GM12878 (cell line): ENCODE measurements at regions not wholly inside any gene's neighbourhood (a gene's known extent, or its start where the extent isn't known, plus 50 kb on each side); places are given as distances from the start of the nearest gene placed in this dataset.

Experiments used
- ATAC-seq: fragments of 200-7000 bp; cut with Tn5 transposase; 3 replicates; pipeline ENCODE4 v1.9.1; 2020; ENCODE audit warnings: mild to moderate bottlenecking, moderate library complexity
- BruUV-seq: library from RNA; stranded (reverse); fragments of 400-500 nt; replicated peaks from 2 replicates; lab custom pipeline; 2021; lab: Mats Ljungman, UMichigan
- CTCF ChIA-PET: fragments of 300-600 bp; sonication (Branson Sonifier 250); formaldehyde crosslinking; extraction: SDS; loops from one replicate; lab custom pipeline; 2021; ENCODE audit warnings: inconsistent platforms; lab: Yijun Ruan, JAX
- POLR2A ChIA-PET: fragments of 350-600 bp; formaldehyde crosslinking; extraction: SDS; loops from one replicate; lab custom pipeline; 2021; ENCODE audit warnings: inconsistent platforms; lab: Charles Lee
- RAD21 ChIA-PET: fragments of 300-600 bp; sonication (Branson Sonifier 250); formaldehyde crosslinking; loops from one replicate; lab custom pipeline; 2023; ENCODE audit warnings: antibody characterized with exemption; ENCODE audit not compliant: unreplicated experiment; lab: Charles Lee
- SMC1A ChIA-PET: fragments of 300-600 bp; sonication (Branson Sonifier 250); formaldehyde crosslinking; loops from one replicate; lab custom pipeline; 2023; ENCODE audit not compliant: unreplicated experiment, uncharacterized antibody; lab: Charles Lee
- DNase-seq: peaks from one replicate; pipeline ENCODE4 v3.0.0-alpha.2; 2011; ENCODE audit warnings: low read depth, low spot score
- FAIRE-seq: peaks from 3 replicates; lab custom pipeline; 2011; peaks lifted over from hg19 to GRCh38; lab: Jason Lieb, UNC
- H2AFZ ChIP-seq: 2 replicates; pipeline ENCODE4 v1.6.0; 2011; ENCODE audit warnings: low read depth, low read length, control low read depth; ENCODE audit not compliant: control insufficient read depth
- H3K27ac ChIP-seq: 2 replicates; pipeline ENCODE4 v1.5.1; 2011; ENCODE audit warnings: control low read depth; ENCODE audit not compliant: control insufficient read depth, insufficient read depth
- H3K27me3 ChIP-seq, 2 experiments: replicated peaks in 1 of 2; 2 replicates each; pipeline versions ENCODE4 v1.6.0 to v1.6.1; 2011; ENCODE audit warnings: low read length in 1 of 2; ENCODE audit not compliant: control insufficient read depth in 2 of 2, insufficient read depth in 2 of 2
- H3K36me3 ChIP-seq, 2 experiments: 2 replicates each; pipeline ENCODE4 v1.5.1; 2011; ENCODE audit warnings: low read length in 1 of 2; ENCODE audit not compliant: control insufficient read depth in 2 of 2, insufficient read depth in 2 of 2
- H3K4me1 ChIP-seq: 2 replicates; pipeline ENCODE4 v1.6.1; 2011; ENCODE audit warnings: mild to moderate bottlenecking, low read length, moderate library complexity, mixed read lengths; ENCODE audit not compliant: control insufficient read depth, insufficient read depth
- H3K4me2 ChIP-seq: 2 replicates; pipeline ENCODE4 v1.6.0; 2011; ENCODE audit warnings: control low read depth; ENCODE audit not compliant: control insufficient read depth, insufficient read depth
- H3K4me3 ChIP-seq: fragments of 200-600 bp; sonication (generic); 2 replicates; pipeline ENCODE4 v1.5.1; 2016
- H3K79me2 ChIP-seq: 2 replicates; pipeline ENCODE4 v1.6.0; 2011; ENCODE audit warnings: low read length; ENCODE audit not compliant: control insufficient read depth, insufficient read depth
- H3K9ac ChIP-seq: 2 replicates; pipeline ENCODE4 v1.8.0; 2011; ENCODE audit warnings: low read length, control low read depth, mixed read lengths; ENCODE audit not compliant: control insufficient read depth, insufficient read depth
- H3K9me3 ChIP-seq: replicated peaks from 3 replicates; pipeline ENCODE4 v1.5.1; 2011; ENCODE audit warnings: mild to moderate bottlenecking, low read length; ENCODE audit not compliant: control insufficient read depth, insufficient read depth
- H4K20me1 ChIP-seq: 2 replicates; pipeline ENCODE4 v1.6.0; 2011; ENCODE audit not compliant: control insufficient read depth, insufficient read depth
- E2F4 ChIP-seq: IDR thresholded peaks from 2 replicates; pipeline ENCODE4 v1.6.1; 2012; ENCODE audit warnings: low read depth, low read length, improper control_type of control experiment
- ZBED1 ChIP-seq: IDR thresholded peaks from 2 replicates; pipeline ENCODE4 v1.6.1; 2016; ENCODE audit warnings: borderline replicate concordance
- WGBS: methylation state at CpG from one replicate; pipeline ENCODE4 v1.1.6; 2016; ENCODE audit warnings: low lambda C conversion rate; ENCODE audit not compliant: insufficient replicate concordance, insufficient coverage; ENCODE audit errors: missing lambda C conversion rate; 5-methylcytosine and 5-hydroxymethylcytosine counted together
- in situ Hi-C: fragments of 300-500 bp; cut with MboI; formaldehyde crosslinking; loops from 9 replicates; pipeline ENCODE4 v1.14.3; 2018; ENCODE audit warnings: mixed read lengths
- intact Hi-C: fragments of 100-400 bp; cut with micrococcal nuclease; formaldehyde crosslinking; loops from one replicate; pipeline ENCODE4 v1.14.2; 2022; ENCODE audit not compliant: unreplicated experiment
- TF ChIP-seq, protein P1 (sequence below): fragments of 450-650 bp; IDR thresholded peaks from 2 replicates; pipeline ENCODE4 v1.6.1; 2016; ENCODE audit warnings: mild to moderate bottlenecking, moderate library complexity, borderline replicate concordance

DNA sequence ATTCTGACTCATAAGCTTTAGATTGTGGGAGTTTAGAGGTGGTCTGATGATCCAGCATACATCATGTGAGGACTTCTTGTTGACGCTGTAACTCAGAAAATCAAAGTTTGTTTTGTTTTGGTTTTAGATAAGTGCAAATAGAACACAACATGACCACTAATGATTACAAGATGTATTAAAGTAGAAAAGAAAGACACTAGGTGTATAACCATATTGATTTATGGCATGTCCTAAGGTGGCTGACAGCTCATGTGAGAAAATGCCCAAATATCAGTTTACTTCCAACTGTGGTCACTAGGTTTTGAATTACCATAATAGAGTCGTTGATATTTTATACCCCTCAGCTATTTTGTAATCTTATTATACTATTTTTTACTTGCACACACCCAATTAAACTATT lies 1131.4 kb upstream of the PHF14 start:
- no peaks in the 10 kb centered on the region for H3K9me3 ChIP-seq
- H3K27ac ChIP-seq: no peak overlapping the region
- FAIRE-seq (no peak), DNase-seq (no peak), ATAC-seq (no peak)
- intact Hi-C loops (loop anchor here (5.0 kb wide), 1 partner anchor 40 kb away; no protein-coding TSS in a partner anchor), in situ Hi-C loops (no loop called here)
- no peak for TF ChIP-seq ZBED1
- TF ChIP-seq E2F4: no peak
- TF ChIP-seq, protein P1, sequence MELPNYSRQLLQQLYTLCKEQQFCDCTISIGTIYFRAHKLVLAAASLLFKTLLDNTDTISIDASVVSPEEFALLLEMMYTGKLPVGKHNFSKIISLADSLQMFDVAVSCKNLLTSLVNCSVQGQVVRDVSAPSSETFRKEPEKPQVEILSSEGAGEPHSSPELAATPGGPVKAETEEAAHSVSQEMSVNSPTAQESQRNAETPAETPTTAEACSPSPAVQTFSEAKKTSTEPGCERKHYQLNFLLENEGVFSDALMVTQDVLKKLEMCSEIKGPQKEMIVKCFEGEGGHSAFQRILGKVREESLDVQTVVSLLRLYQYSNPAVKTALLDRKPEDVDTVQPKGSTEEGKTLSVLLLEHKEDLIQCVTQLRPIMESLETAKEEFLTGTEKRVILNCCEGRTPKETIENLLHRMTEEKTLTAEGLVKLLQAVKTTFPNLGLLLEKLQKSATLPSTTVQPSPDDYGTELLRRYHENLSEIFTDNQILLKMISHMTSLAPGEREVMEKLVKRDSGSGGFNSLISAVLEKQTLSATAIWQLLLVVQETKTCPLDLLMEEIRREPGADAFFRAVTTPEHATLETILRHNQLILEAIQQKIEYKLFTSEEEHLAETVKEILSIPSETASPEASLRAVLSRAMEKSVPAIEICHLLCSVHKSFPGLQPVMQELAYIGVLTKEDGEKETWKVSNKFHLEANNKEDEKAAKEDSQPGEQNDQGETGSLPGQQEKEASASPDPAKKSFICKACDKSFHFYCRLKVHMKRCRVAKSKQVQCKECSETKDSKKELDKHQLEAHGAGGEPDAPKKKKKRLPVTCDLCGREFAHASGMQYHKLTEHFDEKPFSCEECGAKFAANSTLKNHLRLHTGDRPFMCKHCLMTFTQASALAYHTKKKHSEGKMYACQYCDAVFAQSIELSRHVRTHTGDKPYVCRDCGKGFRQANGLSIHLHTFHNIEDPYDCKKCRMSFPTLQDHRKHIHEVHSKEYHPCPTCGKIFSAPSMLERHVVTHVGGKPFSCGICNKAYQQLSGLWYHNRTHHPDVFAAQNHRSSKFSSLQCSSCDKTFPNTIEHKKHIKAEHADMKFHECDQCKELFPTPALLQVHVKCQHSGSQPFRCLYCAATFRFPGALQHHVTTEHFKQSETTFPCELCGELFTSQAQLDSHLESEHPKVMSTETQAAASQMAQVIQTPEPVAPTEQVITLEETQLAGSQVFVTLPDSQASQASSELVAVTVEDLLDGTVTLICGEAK: no peak
- no peaks in the 10 kb centered on the region for H4K20me1 ChIP-seq
- ChIA-PET SMC1A (interaction anchor here (1.3 kb wide), 1 partner anchor 14 kb away, joined by 3 read pairs; no protein-coding TSS in a partner anchor), RAD21 (no interaction called here), CTCF (interaction anchor here (0.8 kb wide), 1 partner anchor 10 kb away, joined by 3 read pairs; no protein-coding TSS in a partner anchor), POLR2A (no interaction called here)
- H3K9ac ChIP-seq: no peak overlapping the region
- H3K4me2 ChIP-seq: no peak overlapping the region
- no peaks in the 10 kb centered on the region for H3K4me1 ChIP-seq
- WGBS: 0% methylated on average over 2 of the region's 2 CpGs
- no peak overlapping the region; the same call in 1 of the 2 replicates for H3K4me3 ChIP-seq
- H3K27me3 ChIP-seq: no peaks in the 10 kb centered on the region
- BruUV-seq: no TSS peak
- no peak overlapping the region for H2AFZ ChIP-seq
- no peaks in the 10 kb centered on the region for H3K79me2 ChIP-seq
- no peaks in the 10 kb centered on the region for H3K36me3 ChIP-seq
